Inflammatory macrophage treated with lipopolysaccharide for 1 hour (primary cell): ENCODE measurements at regions not wholly inside any gene's neighbourhood (a gene's known extent, or its start where the extent isn't known, plus 50 kb on each side); places are given as distances from the start of the nearest gene placed in this dataset.

Experiments used
- DNase-seq, 2 donors: peaks; one replicate each; pipeline ENCODE4 v3.0.0-alpha.2; 2020 to 2022

DNA sequence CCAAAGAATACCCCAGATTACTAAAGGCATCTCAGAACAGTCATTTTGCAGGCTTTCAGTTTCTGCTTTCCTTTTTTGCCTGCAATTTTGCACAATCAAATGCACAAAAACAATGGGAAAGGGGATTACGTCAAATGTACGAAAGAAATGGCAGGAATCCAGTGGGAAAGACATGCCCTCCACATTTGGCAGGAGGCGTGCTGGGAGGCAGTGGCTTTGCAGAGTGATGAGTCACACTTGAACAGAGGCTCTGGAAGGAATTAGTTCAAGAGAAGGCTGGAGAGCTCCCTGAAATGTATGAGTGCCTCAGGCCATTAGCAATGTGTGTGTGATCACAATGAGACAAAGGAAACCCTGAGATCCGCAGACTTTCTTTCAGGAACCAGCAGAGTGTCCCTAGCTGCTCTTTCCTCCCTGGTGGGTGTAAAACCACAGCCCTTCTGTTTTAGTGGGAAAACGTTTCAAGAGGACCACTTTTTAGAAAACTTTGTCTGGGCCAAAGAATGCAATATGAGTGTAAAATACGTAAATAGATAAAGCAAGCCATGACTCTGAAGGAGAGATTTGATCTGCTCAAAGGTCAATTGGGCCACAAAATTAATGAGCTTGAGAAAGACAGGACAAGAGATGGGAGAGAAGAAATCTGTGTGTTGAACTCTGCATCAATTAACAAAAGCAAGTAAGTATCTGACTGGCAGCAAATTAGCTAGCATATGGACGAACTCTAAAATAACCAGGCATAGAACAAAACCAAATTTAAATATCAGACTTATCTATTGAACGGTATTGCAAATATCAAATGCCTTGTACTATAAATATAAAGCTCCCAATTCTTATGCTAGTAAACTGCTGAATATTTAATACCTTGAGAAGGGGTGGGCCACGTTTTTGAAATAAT, 155.4 kb upstream of the PDE3A start:
- peak; percentile 68 to 74 for DNase-seq

DNA sequence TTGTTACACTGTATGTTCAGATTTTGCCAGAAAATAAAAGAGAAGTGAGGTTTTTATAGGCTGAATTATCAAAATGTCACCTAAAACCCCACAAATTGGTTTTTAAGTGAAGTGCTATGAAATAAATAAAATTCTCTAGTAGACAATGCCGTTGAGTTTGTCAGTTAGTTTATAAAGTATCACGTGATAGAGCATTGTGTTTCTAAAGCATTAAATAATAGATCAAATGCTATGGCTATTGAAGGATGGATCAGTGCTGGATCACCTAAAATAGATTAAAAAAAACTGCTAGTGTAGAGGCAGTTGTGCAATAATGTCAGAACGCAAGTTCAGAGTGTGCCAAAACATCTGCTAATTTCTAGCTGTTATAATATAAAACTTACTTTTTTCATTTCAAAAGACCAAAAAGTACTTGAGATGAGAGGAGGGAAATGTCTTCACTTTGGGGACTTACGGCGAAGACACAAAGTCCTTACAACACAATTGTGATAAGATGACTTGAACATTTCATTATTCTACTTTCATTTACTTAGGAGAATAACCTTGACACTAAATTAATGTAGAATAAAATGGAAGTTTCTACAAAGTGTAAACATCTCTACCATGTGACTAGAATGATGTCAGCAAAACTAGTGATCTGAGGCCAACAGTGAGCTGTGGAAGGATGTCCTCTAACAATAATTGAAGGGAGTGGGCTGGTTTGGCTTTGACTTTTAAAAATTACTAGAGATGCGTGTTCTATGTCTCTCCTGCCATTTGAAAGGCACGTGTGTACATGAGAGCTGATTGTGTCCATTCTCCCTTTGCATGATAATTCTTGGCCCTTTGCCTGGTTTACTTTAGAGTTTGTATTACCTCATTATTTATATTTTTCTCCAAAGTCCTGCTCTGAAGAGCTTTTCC, 154.4 kb upstream of the PDE3A start:
- DNase-seq, result peak in 1 of 2 donors; percentile 7

- DNase-seq, result peak; percentile 32 to 56
These were observed 148.0 kb upstream of the PDE3A start for GRCh38 chr12:20220339-20220738.

DNA sequence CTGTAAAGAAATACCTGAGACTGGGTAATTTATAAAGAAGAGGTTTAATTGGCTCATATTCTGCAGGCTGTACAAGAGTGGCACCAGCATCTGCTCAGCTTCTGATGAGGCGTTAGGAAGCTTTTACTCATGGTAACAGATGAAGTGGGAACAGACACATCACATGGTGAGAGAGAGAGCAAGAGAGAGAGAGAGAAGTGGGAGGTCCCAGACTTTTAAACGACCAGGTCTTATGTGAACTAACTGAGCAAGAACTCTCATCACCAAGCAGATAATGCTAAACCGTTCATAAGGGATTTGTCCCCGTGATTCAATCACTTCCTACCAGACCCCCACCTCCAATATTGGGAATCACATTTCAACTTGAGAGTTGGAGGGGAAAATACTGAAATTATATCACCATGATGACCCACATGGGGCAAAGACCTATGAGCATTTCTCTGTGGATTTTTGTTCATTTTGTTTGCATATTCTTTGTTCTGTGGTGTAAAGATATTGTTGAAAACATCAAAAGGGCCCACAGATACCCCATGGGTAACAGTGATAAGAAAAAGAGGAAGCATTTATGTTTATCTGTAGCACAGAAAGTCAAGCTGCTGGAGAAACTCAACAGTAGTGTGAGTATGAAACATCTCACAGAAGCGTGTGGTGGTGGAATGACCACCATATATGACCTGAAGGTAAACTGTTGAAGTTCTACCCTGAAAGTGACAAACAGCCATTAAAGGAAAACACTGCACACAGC, 135.2 kb upstream of the PDE3A start:
- DNase-seq, result no peak

GRCh38 chr12:20234474-20234873, 133.9 kb upstream of the PDE3A start:
- no peak for DNase-seq

GRCh38 chr12:20237091-20237490, 131.2 kb upstream of the PDE3A start:
- DNase-seq, result no peak

GRCh38 chr12:20245491-20245890, 122.8 kb upstream of the PDE3A start:
- no peak for DNase-seq

DNA sequence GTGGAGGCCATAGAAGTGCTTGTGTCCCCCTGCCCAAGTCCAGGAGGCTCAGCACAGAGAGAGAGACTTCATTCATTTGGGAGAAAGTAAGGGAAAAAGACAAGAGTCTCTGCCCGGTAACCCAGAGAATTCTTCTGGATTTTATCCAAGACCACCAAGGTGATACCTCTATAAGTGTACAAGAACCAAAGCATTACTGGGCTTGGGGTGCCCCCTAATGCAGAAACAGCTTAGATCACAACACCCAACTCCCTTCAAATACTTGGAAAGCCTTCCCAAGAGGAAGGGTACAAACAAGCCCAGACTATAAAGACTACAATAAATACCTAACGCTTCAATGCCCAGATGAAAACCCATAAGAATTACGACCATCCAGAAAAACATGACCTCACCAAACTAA, 119.7 kb upstream of the PDE3A start:
- DNase-seq, result no peak

DNA sequence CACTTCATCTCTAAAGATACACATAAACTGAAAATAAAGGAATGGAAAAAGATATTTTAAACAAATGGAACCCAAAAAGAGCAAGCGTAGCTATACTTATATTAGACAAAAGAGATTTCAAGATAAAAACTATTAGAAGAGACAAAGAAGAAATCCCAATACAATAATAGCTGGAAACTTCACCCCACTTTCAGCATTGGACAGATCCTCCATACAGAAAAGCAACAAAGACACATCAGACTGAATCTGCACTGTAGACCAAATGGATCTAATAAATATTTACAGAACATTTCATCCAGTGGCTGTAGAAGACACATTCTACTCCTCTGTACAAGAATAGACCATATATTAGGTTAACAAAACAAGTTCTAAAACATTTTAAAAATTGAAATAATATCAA, 117.6 kb upstream of the PDE3A start:
- no peak for DNase-seq

DNA sequence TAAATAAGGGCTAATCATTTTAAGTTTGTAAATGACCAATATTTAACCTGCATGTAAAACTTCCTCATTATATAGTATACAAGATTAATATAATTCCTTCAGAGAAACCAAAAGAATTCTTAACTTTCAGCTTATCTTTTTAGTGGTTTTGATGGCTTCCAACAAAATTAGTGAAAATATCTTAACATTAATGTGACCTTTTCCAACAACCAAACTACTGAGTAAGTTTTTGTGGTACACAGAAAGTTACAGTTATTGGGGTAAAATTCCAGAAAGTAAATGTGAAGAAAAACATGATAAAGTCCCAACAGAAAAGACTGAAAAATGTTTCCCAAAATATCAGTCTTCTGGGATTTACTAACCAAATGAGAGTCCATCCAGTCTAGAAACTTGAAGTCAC, 111.0 kb upstream of the PDE3A start:
- no peak for DNase-seq

GRCh38 chr12:20259786-20260185, 108.6 kb upstream of the PDE3A start:
- DNase-seq, result no peak

GRCh38 chr12:20260851-20261250, 107.5 kb upstream of the PDE3A start:
- DNase-seq, result no peak

- DNase-seq, result no peak
These were observed 106.2 kb upstream of the PDE3A start for GRCh38 chr12:20262119-20262518.

DNA sequence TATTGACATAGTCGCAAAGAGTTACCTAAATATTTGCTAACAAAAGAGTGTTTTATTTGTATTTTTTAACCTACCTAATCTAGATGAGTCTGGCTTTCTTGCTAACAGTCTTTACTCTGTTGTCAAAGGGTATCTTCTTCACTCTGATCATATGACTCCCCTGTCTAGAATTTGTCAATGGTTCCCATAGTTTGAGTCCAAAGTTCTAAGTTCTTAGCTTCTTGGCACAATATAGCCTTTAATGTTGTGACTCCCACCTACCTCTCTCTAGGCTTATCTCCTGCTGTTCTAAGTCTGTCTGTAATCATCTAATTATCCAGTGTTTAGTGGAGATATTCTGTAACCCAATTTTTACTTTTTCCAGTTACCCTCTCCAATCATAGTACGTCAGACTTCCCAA, 104.3 kb upstream of the PDE3A start:
- no peak for DNase-seq

DNA sequence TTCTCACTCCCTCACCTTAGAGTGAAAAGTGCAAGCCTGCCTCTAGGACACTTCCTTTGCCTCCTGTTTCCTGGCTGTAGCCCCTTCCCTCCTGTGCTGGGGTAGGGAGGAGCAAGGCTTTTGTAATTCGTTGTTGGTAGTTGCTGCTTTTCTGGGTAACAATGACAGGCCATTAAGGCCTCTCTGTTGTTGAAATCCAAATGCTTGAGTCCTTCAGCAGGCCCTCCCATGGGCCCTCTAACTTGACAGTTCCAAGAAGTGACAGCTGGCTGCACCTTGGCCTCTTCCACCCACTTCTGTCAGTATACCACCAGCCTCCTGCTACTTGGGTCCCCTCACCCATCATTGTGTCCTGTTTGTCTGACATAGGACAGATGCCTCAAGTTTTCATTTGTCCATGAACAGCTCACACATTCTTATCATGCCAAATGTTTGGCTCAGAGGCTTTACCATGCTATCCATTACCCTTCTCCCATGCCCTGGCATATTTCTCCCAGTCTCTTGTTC, 103.7 kb upstream of the PDE3A start:
- DNase-seq, result no peak

DNA sequence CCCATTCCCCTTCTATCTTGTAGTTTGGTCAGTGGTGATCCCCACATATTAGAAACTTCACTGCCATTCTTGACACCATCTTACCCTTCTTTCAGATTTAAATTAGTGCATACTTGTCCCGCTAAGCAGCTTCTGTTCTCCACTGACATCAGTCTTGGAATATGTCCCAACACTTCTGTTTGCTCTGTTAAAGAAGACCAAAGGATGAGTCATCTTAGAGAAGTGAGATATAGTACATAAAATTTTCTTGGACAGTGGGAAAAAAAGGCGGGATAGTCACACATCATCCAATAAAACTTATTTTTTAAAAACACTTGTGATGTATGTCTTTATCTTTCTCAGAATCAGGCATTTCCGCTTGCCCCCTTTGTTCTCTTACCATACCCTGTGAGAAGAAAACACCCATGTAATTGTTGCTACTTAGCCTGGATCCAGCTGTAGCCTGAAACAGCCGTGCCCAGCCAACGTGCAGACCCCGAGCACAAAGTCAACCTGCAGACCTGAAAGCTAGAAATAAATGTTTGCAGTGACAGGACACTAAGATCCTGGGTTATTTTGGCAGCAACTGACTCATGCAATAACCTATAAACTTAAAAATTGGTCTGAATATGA, 100.1 kb upstream of the PDE3A start:
- no peak for DNase-seq

DNA sequence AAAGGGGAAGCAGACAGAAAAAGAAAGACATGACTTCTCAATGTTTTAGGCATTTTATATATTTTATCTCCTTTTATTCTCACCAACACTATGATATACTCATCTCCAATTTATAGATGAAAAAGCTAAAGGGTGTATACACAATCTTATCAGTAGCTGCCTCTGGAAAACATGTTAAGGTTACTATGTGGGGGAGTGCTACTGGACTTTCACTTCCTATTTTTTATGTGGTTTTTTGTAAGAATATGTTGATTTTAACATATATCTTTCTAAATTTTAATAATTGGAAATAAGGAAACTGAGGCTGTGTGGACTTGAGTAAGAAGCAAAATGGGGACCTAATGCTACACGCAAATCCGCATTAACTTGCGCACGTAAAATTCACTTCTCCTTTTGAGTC, 99.6 kb upstream of the PDE3A start:
- DNase-seq, result no peak

DNA sequence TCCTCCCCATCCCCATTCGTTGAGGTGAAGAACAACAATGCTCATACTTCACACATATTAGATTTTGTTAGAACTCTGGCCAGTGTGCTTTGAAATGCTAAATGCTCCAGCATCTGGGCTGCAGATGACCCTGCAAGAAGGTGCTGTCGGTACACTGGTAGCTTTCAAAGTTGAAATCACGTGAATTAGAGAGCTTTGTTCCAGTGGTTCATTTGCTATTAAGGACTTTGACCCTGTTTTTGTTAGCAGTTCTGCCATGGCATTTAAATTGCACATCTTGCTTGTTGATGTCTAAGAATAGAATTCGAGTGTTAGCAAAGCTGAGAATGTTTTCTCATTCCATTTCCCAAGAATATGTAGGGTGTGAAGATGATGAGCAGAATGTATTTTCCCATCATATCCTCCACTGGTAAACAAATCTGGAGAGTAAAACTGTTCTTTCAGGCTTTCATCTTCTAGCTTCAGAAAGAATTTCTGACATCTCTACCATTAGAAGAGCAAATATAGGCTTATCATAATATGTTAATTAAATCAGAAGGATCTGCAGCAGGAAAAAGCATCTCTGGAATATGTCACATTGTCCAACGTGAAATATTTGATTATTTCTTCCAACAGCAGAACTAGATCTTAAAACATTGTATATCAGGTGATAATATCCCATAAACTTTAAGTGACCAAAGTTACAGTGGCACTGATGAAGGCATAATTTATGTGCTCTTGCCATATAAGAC, 98.8 kb upstream of the PDE3A start:
- no peak for DNase-seq

- no peak for DNase-seq
These were observed 97.8 kb upstream of the PDE3A start for GRCh38 chr12:20270557-20270956.

DNA sequence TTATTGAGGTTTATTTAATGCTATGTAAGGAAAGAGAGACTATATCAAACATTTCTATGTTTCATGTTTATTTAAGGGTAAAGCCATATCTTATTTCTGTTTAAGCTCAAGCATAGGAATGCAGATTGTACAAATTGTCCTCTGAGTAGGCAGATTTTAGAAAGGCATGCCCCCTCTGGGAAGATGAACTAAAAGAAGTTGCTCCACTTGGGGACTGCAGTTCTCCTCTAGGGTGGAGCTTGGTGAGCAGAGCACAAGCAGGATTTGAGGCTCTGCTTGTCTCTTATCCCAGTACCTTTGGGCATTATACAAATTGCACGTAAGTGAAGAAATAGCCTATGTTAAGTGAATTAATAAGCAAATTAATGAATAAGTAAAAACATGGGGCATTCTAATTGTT, 96.2 kb upstream of the PDE3A start:
- no peak for DNase-seq

DNA sequence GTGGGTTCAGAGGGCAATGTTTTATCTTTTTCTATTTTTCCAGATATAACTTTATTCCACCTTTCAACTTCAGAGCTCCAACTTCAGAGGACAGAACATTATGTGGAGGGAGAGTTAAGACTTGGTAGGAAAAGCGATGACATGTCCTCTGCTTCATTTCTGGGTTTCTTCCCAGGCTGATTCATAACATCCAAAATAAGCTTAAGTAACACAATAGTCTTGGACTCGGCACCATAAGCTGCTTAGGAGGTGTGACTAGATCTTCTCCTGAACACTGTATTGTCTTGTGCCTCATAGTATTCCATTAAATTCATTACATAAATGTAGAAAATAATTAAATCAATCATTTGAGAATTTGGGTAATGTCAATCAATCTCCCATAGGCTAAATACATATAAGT, 95.5 kb upstream of the PDE3A start:
- no peak for DNase-seq

GRCh38 chr12:20274008-20274407, 94.3 kb upstream of the PDE3A start:
- no peak for DNase-seq
